HL-60/S4 treated with retinoic acid at 250 ng/mL for 4 days and 3 days (cell line): ENCODE measurements at regions not wholly inside any gene's neighbourhood (a gene's known extent, or its start where the extent isn't known, plus 50 kb on each side); places are given as distances from the start of the nearest gene placed in this dataset.
"Not testable (repeated sequence)": the region's sequence is repeated elsewhere in the genome, so short reads cannot be mapped to it uniquely, and the experiment has no call there.

Experiments used
- in situ Hi-C: fragments of 300-500 bp; cut with MboI; formaldehyde crosslinking; loops from 2 replicates; pipeline ENCODE4 v1.7.0; 2022; ENCODE audit warnings: low sequenced_read_pairs

DNA sequence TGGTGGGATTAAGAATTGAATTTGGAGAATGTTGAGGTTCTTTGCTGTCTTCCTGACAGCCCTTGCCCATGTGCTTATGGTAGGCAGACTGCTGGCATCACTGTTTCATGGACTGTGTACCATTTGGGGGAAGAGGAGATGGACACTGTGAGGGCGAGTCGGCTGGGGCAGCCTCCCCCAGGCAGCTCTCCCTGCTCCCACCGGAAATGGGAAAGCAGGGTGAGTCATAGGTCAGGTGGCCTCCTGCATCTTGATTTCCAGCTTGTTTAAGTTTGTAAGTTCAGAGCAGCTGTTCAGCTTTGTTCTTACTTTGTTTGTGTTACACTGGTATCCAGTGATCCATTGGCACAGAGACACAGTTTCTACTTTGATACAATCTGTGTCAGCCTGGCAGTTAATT lies 87.2 kb upstream of the CNIH3 start:
- in situ Hi-C loops: no loop called here

DNA sequence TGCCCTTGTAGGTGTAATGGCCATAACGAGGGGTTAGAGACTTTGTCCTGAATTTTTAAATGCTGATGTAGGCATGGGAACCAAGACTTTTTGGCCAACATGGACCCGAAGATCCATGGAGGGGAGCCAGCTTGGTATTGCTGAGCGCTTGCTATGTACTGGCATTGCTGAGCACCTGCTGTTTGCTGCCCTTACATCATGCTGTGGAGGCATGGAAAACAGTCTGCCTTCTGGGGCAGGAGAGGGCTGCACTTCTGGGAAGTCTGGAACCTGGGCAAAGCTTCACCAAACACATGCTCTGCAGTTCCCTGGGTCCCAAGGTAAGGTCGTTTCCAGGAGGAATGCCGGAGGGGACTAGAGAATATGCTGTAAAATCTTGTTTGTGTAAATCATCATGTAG lies 86.3 kb upstream of the CNIH3 start:
- in situ Hi-C loops: no loop called here

DNA sequence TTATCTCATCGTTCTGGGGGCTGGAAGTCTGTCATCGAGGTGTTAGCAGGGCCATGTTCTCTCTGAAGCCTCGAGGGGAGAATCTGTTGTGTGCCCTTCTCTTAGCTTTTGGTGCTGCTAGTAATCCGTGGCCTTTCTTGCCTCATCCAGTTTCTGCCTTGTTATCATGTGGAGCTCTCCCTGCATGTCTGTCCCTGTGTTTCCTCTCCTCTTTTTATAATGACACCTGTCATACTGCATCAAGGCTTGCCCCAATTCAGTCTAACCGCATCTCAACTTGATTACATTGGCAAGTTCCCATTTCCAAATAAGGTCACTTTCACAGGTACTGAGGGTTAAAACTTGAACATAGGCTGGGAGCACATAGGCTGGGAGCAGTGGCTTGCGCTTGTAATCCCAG lies 82.6 kb upstream of the CNIH3 start:
- in situ Hi-C loops: no loop called here

DNA sequence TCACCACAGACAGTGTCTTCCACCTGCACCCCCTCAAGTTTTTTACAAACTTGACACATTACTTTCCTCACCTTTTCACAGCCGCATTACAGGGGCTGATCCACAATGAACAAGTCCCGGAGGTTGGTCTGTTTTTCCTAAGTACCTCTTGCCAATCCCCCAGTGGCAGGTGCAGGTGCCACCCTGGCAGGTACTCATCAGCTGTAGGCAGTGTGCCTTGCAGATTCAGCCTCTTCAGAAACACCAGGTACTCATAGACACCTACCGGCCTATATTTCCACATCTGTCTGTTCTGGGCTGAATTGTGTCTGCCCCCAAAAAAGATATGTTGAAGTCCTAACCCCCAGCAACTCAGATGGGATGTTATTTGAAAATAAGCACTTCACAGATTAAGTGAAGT lies 81.4 kb upstream of the CNIH3 start:
- in situ Hi-C loops: no loop called here

DNA sequence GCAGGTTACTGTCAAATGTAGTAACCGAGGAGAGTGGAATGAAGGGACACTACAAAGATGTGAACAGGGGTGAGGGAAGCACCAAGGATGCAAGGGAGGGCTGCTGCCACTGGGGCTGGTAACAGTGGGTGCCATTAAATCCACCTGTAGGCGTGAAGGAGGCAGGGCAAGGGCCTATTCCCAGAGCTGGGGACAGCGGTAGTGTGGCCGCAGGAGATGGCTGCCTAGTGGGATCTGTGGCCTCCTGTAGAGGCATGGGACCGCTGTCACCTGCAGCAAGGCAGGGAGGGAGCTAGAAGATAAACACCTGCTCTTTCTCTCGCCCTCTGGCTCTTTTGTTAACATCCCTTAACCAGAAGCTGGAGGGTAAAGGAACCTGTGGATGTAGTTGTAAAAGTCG lies 80.5 kb upstream of the CNIH3 start:
- in situ Hi-C loops: no loop called here

DNA sequence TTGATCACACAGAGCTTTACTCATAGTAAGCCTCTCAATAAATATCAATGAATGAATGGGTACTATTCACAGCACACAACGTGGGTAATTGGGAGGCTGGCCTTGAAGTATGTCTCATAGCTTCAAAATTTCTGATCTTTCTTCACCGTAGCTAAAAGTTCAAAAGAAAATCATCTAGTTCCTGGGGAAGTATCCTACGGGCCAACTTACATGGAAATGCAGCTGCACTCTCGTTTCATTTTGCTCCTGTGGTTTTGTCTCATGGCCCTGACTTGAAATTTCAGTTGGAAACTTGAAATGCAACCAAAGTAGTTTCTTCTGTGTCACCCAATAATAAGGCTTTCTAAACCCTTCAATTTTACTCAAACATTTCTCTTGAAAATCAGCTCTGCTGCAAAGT lies 76.1 kb upstream of the CNIH3 start:
- in situ Hi-C loops: no loop called here

DNA sequence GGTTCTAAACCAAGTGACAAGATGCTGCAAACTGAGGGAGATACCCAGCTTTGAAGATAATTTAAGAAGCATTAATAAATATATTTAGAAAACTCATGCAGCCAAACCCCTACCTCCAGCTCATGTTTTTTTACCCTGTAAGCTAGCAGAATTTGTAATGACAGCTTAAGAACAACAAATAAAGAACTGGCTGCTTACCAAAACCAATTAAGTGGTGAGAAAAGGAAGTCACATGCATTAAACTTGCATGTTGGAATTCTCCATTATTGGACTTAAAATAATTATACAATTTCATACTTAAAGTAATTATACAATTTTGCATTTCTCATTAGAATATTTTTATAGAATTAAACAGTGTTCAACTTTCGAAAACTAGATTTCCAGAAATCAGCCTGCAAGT lies 75.6 kb upstream of the CNIH3 start:
- in situ Hi-C loops: no loop called here

DNA sequence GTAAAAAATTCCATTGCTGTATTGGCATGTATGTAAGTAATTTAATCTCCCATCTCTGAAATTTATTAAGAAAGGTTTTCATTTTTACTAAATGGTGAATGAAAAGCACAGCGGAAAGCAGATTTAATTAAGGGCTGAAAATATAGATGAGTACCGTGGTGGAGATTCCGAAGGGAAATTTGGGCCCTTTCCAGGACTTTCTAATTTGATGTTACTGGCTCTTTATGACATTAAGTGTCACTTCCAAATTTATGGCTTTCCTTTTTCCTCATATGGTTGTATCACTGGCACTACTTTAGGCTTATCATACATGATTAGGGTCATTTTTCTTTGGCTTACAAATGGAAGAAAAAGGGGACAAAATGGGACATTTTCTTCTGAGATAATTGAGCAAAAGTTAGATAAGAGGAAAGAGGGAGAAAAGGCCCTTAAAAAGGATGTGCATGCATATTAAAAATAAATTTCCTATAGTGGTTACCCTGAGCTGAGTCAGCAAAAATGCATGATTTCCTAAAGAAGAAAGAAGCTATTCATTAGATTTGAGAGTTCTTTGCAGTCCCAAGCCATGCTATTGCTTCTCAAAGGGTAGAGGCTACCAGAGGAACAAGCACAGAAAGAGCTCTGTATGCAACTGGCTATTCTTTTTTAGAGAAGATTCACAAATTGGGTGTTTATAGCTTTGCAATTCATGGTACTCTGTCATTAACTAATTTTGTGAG lies 74.9 kb upstream of the CNIH3 start:
- in situ Hi-C loops: no loop called here

DNA sequence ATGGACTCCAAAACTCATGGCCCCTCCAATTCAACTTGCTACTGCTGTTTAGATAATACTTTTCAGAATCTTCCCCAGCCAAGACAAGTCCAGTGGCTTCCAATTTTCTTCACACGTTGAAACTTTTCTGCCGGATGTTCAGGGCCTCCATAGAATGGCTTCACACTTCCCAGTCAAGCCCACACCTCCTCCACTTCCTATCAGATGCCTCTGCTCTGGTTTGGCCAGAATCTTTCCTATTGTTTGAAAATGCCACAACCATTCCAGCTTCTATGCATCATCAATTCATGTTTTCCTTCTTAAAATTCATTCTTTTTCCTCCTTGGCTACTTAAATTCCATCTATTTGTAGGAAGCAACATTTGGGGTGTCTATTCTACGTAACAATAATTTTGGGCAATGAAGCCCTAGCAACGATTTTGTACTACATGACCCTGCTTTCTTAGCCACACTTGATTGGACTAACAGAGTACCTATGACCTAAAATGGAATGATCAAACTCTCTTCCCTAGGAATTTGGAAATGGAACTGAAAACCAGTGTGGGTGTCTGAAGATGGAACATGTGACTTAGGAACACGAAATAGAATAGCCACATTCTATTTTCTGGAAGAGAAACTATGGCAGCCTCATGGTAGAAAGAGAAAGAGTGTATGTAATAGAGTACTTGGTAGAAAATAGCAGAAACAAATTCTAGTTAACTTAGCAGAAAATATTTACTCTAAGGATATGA lies 74.1 kb upstream of the CNIH3 start:
- in situ Hi-C loops: no loop called here

DNA sequence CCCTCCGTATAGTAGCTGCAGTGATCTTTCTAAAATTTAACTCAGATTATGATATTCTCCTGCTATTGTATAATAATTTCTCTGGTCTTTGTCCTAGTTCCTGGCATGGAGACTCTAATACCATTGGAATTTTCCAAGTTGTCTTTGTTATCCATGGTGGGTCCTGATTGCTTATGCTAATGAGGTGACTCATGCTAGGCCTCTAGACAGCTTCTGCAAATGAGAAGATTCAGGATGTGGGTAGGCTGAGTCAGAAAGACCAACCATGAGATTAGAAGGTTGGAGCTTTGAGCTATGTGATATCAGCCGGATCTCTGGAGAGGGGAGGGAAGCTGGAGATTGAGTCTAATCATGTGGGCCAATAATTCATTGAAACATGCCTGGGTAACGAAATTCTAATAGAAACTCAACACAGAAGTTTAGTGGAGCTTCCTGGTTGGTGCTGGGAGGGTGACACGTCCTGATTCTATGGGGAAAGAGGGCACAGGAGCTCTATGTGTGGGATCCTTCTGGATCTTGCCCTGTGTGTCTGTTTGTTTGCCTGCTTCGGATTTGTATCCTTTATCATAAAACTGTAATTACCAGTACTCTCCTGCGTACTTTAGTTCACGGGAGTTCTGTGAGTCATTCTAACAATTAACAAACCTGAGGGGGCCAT lies 73.2 kb upstream of the CNIH3 start:
- in situ Hi-C loops: no loop called here

DNA sequence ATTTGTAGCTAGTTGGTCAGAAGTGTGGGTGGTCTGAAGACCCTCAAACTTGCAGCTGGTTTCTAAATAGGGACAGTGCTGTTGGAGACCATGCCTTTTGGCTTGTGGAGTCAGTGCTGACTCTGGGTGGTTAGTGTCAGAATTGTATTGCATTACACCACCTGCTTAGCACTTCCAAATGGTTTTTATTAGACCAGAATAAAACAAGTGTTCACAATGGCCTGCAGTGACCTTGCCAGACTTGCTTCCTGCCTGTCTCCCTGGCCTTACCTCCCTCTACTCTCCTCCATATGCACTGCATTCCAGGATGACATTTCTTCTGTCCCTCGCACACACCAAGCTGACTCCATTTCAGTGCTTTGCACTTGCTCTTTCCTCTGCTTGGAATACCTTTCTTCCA lies 72.7 kb upstream of the CNIH3 start:
- in situ Hi-C loops: no loop called here

DNA sequence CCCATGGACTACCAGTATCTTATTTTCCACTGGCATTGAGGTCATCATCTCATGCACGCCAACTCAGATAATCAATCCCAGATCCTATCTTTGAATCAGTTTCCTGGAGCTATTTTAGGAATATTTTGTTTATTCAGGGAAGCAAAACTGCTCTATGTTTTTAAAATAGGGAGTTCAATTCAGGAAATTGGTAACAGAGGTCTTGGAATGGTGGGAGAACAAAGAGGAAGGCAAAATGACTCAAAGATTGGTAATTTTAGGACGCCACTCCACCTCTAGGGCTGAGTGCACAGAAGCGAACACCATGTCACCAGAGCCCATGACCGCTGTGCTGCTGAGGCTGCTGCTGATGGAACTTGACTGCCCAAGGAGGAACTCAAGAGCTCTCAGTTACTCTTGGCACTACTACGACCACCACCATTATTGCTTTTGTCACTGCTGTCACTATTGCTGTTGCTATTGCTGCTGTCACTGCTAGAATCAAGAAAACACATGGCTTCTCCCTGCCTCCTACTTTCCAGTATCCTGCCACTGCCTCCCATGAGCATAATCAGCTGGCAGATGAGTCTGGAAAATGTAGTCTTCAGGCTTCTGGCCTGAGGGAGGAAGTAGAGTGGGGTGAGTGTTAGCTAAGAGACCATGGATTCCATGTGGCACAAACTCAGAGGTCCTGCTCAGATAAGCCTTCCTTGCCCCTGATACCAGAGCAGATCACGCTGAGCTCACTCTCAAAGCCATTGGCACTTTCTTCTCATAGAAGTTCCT lies 71.6 kb upstream of the CNIH3 start:
- in situ Hi-C loops: no loop called here

DNA sequence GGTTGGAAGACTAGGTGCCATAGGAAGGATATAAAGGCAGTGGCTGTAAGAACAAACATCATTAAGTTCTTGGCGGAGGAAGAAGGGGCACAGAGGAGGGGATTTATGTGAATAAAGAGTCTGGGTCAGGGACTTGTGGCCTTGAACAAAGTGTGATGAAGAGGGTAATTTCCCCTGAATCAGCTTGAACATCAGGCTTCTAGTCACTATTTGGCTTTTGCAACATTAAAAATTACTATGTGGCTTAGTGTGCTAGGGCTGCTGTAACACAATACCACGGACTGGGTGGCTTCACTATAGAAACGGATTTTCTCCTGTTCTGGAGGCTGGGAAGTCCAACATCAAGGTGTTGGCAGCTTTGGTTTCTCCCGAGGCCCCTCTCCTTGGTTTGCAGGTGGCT lies 70.5 kb upstream of the CNIH3 start:
- in situ Hi-C loops: no loop called here

DNA sequence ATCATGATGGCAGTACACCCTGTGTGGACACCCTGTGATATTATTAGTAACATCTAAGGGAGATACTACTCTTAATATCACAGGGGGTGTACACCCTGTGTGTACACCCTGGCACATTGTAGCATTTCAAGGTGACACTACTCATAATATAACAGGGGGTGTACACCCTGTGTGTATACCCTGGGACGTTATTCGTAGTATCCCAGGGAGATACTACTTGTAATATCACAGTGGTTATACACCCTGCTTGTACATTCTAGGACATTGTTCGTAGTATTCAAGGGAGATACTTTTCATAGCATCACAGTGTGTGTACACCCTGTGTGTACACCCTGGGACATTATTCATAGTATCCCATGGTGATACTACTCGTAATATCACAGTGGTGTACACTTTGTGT lies 67.4 kb upstream of the CNIH3 start:
- in situ Hi-C loops: no loop called here

DNA sequence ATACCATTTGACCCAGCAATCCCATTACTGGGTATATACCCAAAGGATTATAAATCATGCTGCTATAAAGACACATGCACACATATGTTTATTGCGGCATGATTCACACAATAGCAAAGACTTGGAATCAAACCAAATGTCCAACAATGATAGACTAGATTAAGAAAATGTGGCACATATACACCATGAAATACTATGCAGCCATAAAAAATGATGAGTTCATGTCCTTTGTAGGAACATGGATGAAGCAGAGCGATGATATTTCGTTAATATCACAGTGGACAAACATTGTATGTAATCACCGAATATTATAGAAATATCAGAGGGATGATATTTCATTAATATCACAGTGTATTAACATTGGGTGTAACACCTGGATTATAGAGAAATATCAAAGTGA lies 64.9 kb upstream of the CNIH3 start:
- in situ Hi-C loops: not testable (repeated sequence)

DNA sequence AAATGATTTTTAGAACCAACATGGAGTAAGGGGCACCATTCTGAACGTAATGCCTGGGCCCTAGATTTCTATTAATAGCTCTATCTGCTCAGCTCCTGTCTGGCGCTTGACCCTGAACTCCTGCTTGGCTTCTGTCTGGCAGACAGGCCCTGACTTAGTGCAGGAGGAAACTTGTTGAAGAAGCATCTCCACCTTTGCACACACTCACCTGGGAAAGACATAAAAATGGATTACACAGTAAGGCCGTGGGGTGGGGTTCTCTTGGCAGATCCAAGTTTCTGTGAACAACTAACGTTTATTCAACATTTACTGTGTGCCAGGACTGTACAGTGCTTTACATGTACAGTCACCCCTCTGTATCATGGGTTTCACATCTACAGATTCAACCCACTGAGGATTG lies 62.1 kb upstream of the CNIH3 start:
- in situ Hi-C loops: no loop called here

DNA sequence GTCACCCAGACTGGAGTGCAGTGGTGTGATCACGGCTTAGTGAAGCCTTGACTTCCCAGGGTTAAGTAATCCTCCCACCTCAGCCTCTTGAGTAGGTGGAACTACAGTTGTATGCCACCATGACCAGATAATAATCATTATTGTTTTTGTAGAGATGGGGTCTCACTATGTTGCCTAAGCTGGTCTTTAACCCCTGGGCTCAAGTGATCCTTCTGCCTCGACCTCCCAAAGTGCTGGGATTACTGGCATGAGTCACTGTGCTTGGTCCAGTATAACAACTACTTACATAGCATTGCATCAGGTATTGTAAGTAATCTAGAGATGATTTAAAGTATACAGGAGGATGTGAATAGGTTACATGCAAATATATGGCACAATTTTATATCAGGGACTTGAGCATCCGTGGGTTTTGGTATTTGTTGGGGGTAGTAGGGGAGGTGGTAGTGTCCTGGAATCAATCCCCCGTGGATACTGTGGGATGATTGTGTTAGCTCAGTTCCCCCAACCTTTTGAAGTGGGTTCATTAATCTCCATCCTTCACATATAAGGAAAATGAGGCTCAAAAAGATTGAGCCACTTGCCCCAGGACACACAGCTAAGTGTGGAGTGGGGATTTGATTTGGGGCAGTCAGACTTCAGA lies 61.4 kb upstream of the CNIH3 start:
- in situ Hi-C loops: no loop called here

DNA sequence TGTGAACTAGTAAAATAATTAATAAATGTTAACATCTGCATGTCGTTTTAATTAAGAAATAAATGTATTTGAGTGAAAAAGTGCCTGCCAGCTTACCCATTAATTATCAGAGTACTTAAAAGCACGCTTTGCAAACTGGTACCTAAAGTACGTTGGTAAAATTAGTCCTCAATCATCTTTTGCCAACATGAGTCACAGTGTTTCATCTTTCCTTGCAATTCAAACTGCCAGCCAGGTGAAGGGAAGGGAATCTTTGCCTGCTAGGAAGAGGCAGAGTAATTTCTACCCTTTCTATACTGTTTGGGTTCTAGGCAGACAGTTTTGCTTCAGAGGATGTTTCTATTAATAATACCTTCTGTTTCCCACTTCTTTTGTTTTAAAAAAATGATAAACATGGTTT lies 57.2 kb upstream of the CNIH3 start:
- in situ Hi-C loops: no loop called here

DNA sequence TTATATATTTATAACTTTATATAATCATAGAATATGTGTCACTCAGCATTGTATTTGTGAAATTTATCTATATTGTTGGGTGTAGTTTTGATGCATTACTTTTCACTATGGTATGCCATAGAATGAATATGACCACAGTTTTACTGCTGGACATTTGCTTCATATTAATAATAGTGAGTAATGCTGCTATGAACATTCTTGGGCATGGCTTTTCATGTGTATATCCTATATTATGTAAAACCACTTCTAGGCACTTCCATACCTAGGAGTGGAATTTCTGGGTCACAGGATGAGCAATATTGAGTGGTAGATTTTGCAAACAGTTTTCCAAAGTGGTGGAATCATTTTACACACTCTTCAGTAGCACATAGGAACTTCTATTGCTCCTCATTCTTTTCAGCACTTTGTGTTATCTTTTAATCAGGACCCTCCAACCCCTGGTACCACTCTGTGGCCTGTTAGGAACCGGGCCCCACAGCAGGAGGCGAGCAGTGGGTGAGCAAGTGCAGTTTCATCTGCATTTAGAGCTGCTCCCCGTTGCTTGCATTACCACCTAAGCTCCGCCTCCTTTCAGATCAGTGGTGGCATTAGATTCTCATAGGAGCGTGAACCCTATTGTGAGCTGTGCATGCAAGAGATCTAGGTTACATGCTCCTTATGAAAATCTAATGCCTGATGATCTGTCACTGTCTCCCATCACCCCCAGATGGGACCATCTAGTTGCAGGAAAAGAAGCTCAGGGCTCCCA lies 56.0 kb upstream of the CNIH3 start:
- in situ Hi-C loops: no loop called here

DNA sequence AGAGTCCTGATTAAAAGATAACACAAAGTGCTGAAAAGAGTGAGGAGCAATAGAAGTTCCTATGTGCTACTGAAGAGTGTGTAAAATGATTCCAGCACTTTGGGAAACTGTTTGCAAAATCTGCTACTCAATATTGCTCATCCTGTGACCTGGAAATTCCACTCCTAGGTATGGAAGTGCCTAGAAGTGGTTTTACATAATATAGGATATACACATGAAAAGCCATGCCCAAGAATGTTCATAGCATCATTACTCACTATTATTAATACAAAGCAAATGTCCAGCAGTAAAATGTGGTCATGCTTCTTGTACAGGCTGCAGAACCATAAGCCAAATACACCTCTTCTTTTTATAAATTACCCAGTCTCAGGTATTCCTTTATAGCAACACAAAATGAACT lies 53.2 kb upstream of the CNIH3 start:
- in situ Hi-C loops: not testable (repeated sequence)
